ENCODE measurements at regions not wholly inside any gene's neighbourhood (a gene's known extent, or its start where the extent isn't known, plus 50 kb on each side); places are given as distances from the start of the nearest gene placed in this dataset.

DNA sequence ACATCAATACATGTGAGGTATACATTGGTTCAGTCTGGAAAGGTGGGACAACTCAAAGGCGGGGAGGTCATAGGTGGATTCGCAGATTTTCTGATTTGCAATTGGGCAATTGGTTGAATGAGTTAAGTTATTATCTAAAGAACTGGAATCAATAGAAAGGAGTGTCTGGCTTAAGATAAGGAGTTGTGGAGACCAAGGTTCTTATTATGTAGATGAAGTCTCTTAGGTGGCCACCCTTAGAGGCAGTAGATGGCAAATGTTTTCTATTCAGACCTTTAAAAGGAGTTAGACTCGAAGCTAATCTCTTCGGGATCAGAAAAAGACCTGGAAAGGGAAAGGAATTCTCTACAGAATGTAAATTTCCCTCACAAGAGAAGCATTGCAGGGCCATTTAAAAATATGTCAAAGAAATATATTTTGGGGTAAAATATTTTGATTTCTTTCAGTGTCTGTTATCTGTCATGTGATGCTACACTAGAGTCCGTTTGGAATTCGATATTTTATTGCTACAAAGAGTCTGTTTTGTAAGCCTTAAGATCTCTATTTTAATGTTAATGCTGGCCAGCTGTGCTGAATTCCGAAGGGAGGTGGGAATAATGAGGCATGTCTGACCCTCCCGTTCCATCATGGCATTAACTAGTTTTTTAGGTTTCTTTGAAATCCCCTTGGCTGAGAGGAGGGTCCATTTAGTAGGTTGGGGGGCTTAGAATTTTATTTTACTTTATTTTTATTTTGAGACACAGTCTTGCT, 265.1 kb downstream of the PTPRU start:
- DNase-seq, result no peak

DNA sequence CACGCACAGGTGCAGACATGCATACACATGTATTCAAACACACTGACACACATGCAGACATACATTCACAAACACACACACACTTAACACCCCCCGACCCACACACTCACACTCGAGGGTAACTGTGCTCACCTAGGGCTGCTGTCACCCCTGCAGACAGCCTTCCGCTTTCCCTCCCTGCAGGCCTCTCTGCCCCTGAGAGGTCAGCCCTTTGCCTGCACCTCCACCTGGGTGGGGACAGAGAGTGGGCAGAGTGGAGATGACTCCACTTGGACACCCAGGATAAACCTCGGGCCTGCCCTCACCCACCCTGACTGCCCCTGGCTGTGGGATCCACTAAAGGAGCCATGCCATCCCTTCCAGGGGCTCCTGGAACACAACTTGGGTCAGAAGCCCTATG, 264.3 kb downstream of the PTPRU start:
- no peak for DNase-seq

GRCh38 chr1:29500041-29500440, 263.7 kb downstream of the PTPRU start:
- DNase-seq, result no peak

DNA sequence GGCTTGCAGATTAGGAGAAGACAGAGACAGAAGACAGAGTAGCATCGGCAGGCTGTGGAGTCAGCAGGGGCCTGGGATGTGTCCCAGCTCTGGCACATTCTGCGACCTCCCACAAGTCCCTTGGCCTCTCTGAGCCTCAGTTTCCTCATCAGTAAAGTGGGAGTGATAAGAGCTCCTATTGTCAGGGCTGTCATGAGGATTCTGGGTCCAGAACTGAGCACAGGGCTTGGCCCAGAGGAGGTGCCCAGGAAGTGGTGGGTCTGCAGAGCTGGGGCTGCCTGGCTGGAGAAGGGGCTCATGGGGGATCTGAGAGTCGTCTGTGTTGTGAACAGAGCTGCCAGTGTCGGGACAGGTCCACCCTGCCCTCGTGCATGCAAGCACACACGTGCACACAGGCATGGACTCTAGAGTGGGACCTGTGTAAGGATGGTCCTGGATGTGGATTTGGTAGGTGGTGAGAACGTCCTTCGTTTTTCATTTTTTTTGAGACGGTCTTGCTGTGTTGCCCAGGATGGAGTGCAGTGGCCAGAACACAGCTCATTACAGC, 262.9 kb downstream of the PTPRU start:
- no peak for DNase-seq

DNA sequence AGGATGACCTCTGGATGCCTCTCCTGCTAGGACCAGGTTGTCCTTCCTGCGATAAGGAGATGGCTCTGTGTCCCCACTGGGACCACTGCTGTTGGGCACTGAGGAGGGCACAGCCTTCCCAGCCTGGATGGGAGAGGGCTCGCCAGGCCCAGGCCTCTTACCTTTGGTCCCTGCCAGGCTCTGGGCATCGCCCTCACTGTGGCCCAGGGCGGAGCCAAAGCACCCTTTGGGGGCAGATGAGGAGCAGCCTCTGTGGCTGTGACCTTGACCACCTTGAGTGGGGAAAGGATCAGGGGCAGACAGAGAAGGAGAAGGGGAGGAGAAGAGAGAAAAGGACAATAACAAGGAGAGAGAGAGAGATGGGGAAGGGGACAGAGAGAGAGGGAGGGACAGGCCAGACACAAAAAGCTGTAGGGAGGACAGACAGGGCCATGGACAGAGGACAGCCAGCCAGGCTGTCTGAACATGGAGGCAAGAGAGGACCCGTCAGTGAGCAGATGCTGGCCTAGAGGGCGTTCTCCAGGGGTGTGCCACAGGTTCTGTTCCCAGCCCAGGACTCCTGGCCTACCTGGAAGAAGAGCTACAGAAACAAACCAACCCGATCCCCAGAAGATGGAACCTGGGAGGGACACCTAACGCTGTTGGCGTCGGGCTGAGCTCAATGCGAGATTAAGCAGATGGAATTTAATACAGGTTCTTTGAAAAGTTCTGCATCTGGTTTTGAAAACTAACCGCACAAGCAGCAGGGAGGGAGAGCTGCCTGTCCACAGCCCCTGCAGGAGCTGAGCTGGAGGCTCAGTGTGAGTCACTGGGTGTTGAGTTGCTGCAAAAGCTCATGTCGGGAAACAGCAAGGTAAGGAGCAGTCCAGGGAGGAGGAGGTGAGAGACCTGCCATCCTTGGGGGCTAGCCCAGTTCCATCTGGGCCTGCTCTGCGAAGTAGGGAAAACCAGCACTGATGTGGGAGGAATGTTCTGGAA, 262.1 kb downstream of the PTPRU start:
- no peak for DNase-seq

DNA sequence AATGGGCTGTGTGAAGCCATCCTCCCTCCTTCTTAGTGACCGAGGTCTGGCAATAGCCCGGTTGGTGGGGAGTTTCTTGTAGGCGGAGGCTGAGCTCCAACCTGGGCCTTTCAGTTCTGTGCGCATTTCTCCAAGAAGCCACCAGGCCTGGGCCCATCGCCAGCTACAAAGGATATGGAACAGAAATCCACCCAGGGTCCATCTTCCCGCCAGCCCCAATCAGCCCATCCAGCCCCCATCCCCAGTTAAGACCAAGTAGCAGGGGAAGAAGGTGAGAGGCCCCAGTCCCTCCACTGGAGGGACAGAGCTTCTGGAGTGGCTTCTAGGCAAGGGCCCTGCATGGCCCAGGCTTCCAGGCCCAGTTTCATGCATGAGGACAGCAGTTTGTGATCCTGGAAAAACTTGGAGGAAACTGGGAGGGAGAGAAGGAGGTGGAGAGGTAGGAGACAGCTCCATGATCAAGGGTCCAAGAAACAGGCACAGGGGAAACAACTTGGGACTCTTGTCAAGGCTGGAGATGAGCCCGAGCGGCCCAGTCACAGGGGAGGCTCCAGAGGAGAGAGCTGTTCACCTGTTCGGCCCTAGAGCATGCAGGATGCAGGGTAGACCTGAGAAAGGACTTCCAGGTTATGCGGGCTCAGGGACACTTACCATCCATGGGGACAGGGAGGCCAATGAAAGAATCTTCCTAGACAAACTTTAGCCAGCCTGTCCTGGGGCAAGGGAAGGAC, 261.2 kb downstream of the PTPRU start:
- no peak for DNase-seq

DNA sequence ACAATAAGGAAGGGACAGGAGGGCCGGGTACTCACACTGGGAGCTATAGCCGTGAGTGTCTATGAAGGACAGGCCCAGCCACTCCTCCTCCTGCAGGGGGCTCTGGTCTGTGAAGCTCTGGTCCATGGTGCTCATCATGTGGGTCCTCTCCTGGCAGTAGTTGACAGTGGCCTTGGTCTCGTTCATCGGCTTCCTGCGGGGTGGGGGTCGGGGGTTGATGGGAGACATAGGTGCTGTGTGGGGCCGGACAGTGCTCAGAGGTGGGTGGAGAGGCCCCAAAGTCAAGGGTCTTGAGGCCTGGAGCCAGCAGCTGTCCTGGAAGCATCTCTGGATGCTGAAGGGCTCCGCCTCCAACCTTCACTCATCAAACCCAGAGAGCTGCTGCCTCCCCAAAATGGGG, 260.4 kb downstream of the PTPRU start:
- no peak for DNase-seq

- no peak for DNase-seq
Measured at GRCh38 chr1:29490204-29490934, 254.0 kb downstream of the PTPRU start.

DNA sequence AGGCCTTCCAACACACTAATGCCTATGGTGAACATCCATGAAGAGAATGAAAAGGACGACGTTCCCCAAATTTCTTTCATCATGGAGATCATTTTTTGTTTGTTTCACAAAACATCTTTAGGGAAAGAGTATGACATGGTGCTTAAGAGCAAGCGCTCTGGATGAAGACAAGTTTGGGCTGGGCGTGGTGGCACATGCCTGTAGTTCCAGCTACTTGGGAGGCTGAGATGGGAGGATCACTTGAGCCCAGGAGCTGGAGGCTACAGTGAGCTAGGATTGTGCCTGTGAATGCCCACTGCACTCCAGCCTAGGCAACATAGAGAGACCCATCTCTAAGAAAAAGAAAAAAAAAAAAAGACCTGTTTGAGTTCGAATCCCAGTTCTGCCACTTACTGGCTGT, 253.1 kb downstream of the PTPRU start:
- DNase-seq, result no peak

GRCh38 chr1:29488794-29489311, 252.5 kb downstream of the PTPRU start:
- no peak for DNase-seq

DNA sequence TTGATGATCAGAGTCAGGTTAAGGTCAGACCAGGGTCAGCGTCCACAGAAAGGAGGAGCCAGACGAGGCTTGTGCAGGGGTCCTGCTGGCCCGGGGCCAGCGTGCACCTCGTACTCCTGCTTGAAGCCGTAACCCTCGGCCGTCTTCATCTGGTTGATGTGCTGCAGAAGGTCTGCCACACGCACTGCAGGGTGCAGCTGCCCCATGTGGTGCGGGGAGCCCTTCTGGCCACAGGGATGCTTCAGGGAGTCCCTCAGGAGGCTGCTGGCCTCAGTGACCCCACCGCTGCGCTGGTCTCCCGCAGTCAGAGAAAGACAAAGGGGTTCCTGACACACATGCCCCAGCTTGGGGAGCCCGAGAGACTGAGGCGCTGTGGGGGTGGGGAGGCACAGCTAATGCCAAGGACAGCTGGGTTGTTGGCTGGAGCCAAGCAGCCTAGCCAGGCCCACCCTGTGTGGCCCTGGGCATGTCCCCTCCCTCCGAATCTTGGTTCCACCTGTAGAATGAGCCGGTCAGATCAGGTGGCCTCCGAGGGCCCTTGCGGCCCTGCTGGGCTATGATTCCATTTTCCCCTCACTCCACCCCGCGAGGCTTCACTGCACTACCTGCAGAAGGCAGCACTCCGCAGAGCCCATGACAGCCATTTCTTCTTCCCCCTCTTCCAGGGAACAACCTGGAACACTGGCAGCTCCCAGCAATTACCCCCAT, 251.9 kb downstream of the PTPRU start:
- DNase-seq, result no peak

- DNase-seq, result no peak
Measured at GRCh38 chr1:29487291-29487690, 251.0 kb downstream of the PTPRU start.

GRCh38 chr1:29485096-29485925, 249.0 kb downstream of the PTPRU start:
- no peak for DNase-seq

DNA sequence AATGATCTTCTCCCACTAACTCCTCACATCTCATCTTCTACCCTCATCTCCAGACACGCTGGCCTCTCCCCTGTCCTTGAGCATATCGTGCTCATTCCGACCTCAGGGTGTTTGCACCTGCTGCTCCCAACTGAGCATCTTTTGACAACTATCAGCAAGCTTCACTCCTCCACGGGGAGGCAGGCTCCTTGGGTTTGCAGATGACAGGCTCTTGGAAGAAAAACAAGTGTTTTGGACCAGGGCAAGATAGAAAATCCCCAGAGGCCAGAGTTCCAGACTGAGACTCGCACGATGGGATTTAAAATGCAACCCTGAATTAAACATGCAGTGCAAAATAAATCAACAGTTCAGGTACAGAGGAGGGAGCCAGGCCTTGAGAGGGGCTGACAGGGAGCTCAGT, 246.7 kb downstream of the PTPRU start:
- DNase-seq, result no peak

DNA sequence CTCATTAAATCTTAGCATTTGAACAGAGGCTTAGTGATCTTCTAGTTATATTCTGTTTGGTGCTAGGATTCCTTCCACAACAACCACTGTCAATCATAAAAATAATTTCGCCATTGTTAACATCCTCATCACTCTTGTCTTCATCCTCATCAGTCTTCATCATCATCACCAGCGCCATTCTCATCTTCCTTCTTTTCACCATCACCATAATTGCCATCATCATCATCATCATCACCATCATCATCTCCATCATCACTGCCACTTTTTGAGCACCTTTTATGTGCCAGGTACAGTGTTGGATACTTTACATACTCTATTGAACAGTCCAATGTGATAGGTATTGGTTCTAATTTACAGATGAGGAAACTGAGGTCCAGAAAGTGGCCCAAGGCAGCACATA, 245.7 kb downstream of the PTPRU start:
- DNase-seq, result no peak

GRCh38 chr1:29481031-29481430, 244.7 kb downstream of the PTPRU start:
- no peak for DNase-seq

GRCh38 chr1:29478879-29479278, 242.6 kb downstream of the PTPRU start:
- no peak for DNase-seq

DNA sequence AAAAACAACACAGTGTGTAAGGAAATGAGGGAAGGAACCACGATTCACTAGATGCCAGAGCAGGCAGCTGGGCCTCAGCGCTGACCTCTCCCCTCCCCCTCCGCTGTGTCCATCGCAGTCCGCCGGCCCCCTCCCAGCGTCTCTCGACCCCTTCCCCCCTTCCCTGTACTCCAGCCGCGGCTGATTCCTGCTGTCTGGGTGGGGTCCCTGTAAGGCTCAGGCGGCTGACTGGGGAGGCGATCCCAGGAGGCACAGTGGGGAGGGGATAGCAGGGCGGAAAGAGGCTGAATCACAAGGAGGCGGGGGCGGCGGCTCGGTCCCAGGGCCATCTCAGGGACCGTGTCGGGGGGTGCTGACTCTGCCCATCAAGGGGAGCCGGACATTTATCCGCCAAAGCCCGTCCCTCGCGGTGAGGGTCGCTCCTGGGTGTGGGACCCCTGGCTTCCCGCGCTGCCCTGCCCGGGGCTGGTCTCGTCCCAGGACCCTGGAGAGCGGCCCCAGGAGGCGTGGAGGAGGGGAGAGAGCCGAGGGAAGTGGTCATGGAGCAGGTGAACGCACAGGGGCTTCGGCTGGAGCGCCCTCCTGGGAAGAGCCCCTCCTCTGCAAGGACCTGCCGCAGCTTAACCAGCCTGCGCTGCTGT, 241.9 kb downstream of the PTPRU start:
- DNase-seq, result no peak

GRCh38 chr1:29475326-29475725, 239.0 kb downstream of the PTPRU start:
- no peak for DNase-seq

Measured in EL (cell line).